ENCODE measurements at regions not wholly inside any gene's neighbourhood (a gene's known extent, or its start where the extent isn't known, plus 50 kb on each side); places are given as distances from the start of the nearest gene placed in this dataset.

DNA sequence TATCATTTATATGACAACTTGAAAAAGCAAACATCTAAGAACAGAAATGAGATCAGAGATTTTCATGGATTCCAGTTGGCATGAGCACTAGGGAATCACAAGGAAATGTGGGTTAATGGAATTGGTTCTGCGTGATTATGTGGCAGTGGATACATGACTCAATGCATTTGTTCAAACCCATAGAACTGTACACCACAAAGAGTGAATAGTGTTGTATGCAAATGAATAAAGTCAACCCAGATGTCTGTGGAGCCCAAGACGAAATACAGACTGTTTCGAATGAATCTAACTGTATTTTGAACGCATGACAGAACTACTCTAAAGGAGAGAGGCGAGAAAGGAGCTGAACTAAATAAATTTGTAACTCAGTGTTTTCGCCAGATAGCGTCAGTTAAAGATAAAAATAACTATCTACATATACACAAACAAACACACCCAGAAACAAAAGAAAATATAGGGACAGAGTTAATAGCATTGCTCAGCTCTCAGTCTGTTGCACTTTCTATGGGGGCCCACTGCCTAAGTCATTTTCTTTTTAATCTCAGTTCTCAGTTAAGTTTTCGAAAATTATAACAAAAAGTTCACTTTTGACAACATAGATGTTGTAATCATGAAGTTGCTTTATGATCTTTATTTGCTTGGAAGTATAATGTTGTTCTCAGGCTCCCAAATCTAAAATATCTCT lies 636.7 kb upstream of the SEMA3D start:
- H3K9me3 ChIP-seq (ENCODE audit: control insufficient read depth in 4 of 4, low read length in 3 of 4) = peaks cover 0 to 3% (median 0%) of the 10 kb centered on the region in 4 donors
- no peaks in the 10 kb centered on the region for H3K4me1 ChIP-seq (ENCODE audit: control insufficient read depth in 4 of 4, insufficient read depth in 4 of 4, low read length in 3 of 4)
- TF ChIP-seq RXRA (IDR thresholded peaks at IDR 0.05) = no peak
- TF ChIP-seq FOXA2 (IDR thresholded peaks at IDR 0.05) = no peak
- TF ChIP-seq, protein P1, sequence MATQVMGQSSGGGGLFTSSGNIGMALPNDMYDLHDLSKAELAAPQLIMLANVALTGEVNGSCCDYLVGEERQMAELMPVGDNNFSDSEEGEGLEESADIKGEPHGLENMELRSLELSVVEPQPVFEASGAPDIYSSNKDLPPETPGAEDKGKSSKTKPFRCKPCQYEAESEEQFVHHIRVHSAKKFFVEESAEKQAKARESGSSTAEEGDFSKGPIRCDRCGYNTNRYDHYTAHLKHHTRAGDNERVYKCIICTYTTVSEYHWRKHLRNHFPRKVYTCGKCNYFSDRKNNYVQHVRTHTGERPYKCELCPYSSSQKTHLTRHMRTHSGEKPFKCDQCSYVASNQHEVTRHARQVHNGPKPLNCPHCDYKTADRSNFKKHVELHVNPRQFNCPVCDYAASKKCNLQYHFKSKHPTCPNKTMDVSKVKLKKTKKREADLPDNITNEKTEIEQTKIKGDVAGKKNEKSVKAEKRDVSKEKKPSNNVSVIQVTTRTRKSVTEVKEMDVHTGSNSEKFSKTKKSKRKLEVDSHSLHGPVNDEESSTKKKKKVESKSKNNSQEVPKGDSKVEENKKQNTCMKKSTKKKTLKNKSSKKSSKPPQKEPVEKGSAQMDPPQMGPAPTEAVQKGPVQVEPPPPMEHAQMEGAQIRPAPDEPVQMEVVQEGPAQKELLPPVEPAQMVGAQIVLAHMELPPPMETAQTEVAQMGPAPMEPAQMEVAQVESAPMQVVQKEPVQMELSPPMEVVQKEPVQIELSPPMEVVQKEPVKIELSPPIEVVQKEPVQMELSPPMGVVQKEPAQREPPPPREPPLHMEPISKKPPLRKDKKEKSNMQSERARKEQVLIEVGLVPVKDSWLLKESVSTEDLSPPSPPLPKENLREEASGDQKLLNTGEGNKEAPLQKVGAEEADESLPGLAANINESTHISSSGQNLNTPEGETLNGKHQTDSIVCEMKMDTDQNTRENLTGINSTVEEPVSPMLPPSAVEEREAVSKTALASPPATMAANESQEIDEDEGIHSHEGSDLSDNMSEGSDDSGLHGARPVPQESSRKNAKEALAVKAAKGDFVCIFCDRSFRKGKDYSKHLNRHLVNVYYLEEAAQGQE (IDR thresholded peaks at IDR 0.05) = no peak
- TF ChIP-seq EGR1 (IDR thresholded peaks at IDR 0.05; ENCODE audit: low read depth in 2 of 2) = no peak
- TF ChIP-seq SP1 (IDR thresholded peaks at IDR 0.05) = no peak
- TF ChIP-seq NR2F2 (IDR thresholded peaks at IDR 0.05) = no peak
- TF ChIP-seq, protein P2, sequence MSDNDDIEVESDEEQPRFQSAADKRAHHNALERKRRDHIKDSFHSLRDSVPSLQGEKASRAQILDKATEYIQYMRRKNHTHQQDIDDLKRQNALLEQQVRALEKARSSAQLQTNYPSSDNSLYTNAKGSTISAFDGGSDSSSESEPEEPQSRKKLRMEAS (IDR thresholded peaks at IDR 0.05) = no peak
- no peak overlapping the region for H3K9ac ChIP-seq (ENCODE audit: low read depth in 1 of 2, low read length in 2 of 2)
- no peaks in the 10 kb centered on the region for H3K36me3 ChIP-seq (ENCODE audit: control insufficient read depth in 4 of 4, insufficient read depth in 3 of 4, low read depth in 1 of 4, low read length in 3 of 4)
- no peaks in the 10 kb centered on the region for H3K27me3 ChIP-seq (ENCODE audit: control insufficient read depth in 4 of 4, insufficient read depth in 4 of 4, low read length in 3 of 4)
- 78% methylated on average over 8 of the region's 8 CpGs for WGBS
- no peak overlapping the region for H3K4me3 ChIP-seq (ENCODE audit: low read depth in 1 of 3, low read length in 3 of 3)
- no peak overlapping the region for H3K27ac ChIP-seq (ENCODE audit: low read depth in 1 of 2, low read length in 2 of 2)
- no peak for DNase-seq (ENCODE audit: low spot score)

DNA sequence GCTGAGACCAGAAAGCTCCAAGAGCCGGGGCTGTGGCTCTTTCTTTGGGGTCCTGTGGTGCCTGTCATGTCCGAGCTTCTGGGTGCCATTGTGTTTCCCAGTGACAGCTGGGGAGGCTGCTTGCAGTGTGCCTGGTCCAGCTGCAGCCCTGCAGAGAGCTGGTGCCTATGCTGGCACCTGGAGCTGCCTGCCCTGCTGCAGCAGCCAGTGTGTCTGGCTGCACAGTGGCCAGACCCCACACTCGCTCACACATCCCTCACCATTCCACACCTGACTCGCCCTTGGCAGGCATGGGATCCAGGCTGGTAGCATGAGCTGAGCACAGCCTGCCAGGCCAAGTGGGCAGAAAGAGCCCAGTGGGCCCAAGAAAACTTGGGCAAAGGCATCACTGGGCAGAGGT lies 635.1 kb upstream of the SEMA3D start:
- H3K27ac ChIP-seq (ENCODE audit: low read depth in 1 of 2, low read length in 2 of 2) = no peak overlapping the region

More for the DNA sequence above, 635.1 kb upstream of the SEMA3D start:
- H3K4me3 ChIP-seq (ENCODE audit: low read depth in 1 of 3, low read length in 3 of 3) = no peak overlapping the region
- no peak for TF ChIP-seq GABPA (IDR thresholded peaks at IDR 0.05 in 1 of 2, conservative IDR thresholded peaks at IDR 0.05 in 1 of 2)
- TF ChIP-seq, protein P2 (IDR thresholded peaks at IDR 0.05) = no peak
- TF ChIP-seq, protein P1 (IDR thresholded peaks at IDR 0.05) = no peak
- DNase-seq (ENCODE audit: low spot score) = no peak
- H3K9ac ChIP-seq (ENCODE audit: low read depth in 1 of 2, low read length in 2 of 2) = no peak overlapping the region
- H3K27me3 ChIP-seq (ENCODE audit: control insufficient read depth in 4 of 4, insufficient read depth in 4 of 4, low read length in 3 of 4) = no peaks in the 10 kb centered on the region
- WGBS = 79% methylated on average over 4 of the region's 4 CpGs
- H3K9me3 ChIP-seq (ENCODE audit: control insufficient read depth in 4 of 4, low read length in 3 of 4) = peaks cover 0 to 3% (median 0%) of the 10 kb centered on the region in 4 donors
- H3K4me1 ChIP-seq (ENCODE audit: control insufficient read depth in 4 of 4, insufficient read depth in 4 of 4, low read length in 3 of 4) = no peaks in the 10 kb centered on the region
- H3K36me3 ChIP-seq (ENCODE audit: control insufficient read depth in 4 of 4, insufficient read depth in 3 of 4, low read depth in 1 of 4, low read length in 3 of 4) = no peaks in the 10 kb centered on the region

Data from liver (tissue), 7 donors.